HEK293 (cell line): ENCODE measurements at regions not wholly inside any gene's neighbourhood (a gene's known extent, or its start where the extent isn't known, plus 50 kb on each side); places are given as distances from the start of the nearest gene placed in this dataset.

Experiments
- CTCF ChIA-PET: fragments of 350-600 bp; formaldehyde crosslinking; extraction: SDS; loops from one replicate; lab custom pipeline; 2021; ENCODE audit warnings: antibody characterized with exemption; lab: Yijun Ruan, JAX
- POLR2A ChIA-PET: fragments of 300-600 bp; formaldehyde crosslinking; extraction: SDS; loops from one replicate; lab custom pipeline; 2020; ENCODE audit warnings: antibody characterized with exemption, inconsistent platforms; lab: Yijun Ruan, JAX
- H3K27ac ChIP-seq: fragments of 200-500 bp; sonication (Bioruptor generic); 2 replicates; pipeline ENCODE4 v1.5.1; 2014; ENCODE audit warnings: low read depth, low read length, control low read depth, inconsistent platforms; ENCODE audit errors: extremely low read depth
- H3K36me3 ChIP-seq, 2 experiments: fragments of 200-500 bp in 1 of 2; sonication (Bioruptor generic) in 1 of 2; 1 replicate in 1 of 2; 2 replicates in 1 of 2; pipeline ENCODE4 v1.5.1; 2014 to 2017; ENCODE audit warnings: inconsistent platforms in 2 of 2, low read length in 2 of 2; ENCODE audit not compliant: control insufficient read depth in 2 of 2, insufficient read depth in 1 of 2
- H3K4me1 ChIP-seq: fragments of 200-500 bp; sonication (Bioruptor generic); 2 replicates; pipeline ENCODE4 v1.5.1; 2014; ENCODE audit warnings: mild to moderate bottlenecking, low read length, inconsistent platforms; ENCODE audit not compliant: control insufficient read depth, insufficient read depth
- H3K4me3 ChIP-seq: 2 replicates; pipeline ENCODE4 v1.5.1; 2011; ENCODE audit warnings: low read depth, mild to moderate bottlenecking, control low read depth, low read length, moderate library complexity
- H3K9me3 ChIP-seq: fragments of 200-500 bp; sonication (Bioruptor generic); 2 replicates; pipeline ENCODE4 v1.5.1; 2014; ENCODE audit warnings: low read depth, low read length, inconsistent platforms; ENCODE audit not compliant: control insufficient read depth, insufficient read depth
- EGR2 ChIP-seq: fragments of 450-650 bp; formaldehyde crosslinking; IDR thresholded peaks from 2 replicates; pipeline ENCODE4 v1.5.1; 2016; ENCODE audit warnings: low read depth, missing biosample characterization, missing genetic modification characterization
- GLI4 ChIP-seq: fragments of 450-650 bp; formaldehyde crosslinking; IDR thresholded peaks from 2 replicates; pipeline ENCODE4 v1.5.1; 2016; ENCODE audit warnings: missing biosample characterization, missing genetic modification characterization
- GLIS1 ChIP-seq: fragments of 450-650 bp; formaldehyde crosslinking; IDR thresholded peaks from 2 replicates; pipeline ENCODE4 v1.5.1; 2016; ENCODE audit warnings: missing biosample characterization, missing genetic modification characterization
- IKZF3 ChIP-seq: fragments of 450-650 bp; IDR thresholded peaks from 2 replicates; pipeline ENCODE4 v1.5.0; 2018; ENCODE audit warnings: missing biosample characterization, mild to moderate bottlenecking, missing genetic modification characterization, moderate library complexity
- KLF10 ChIP-seq: fragments of 450-650 bp; IDR thresholded peaks from 2 replicates; pipeline ENCODE4 v1.5.1; 2018; ENCODE audit warnings: missing biosample characterization, mild to moderate bottlenecking, missing genetic modification characterization
- KLF8 ChIP-seq: fragments of 450-650 bp; formaldehyde crosslinking; IDR thresholded peaks from 2 replicates; pipeline ENCODE4 v1.5.1; 2016; ENCODE audit warnings: missing biosample characterization, missing genetic modification characterization
- PRDM6 ChIP-seq: fragments of 450-650 bp; formaldehyde crosslinking; IDR thresholded peaks from 2 replicates; pipeline ENCODE4 v1.5.1; 2017; ENCODE audit warnings: missing biosample characterization, missing genetic modification characterization
- ZNF221 ChIP-seq: fragments of 450-650 bp; formaldehyde crosslinking; IDR thresholded peaks from 2 replicates; pipeline ENCODE4 v1.5.1; 2017; ENCODE audit warnings: missing biosample characterization, missing genetic modification characterization, borderline replicate concordance
- ZNF239 ChIP-seq: fragments of 450-650 bp; formaldehyde crosslinking; IDR thresholded peaks from 2 replicates; pipeline ENCODE4 v1.5.1; 2016; ENCODE audit warnings: missing biosample characterization, missing genetic modification characterization
- ZNF324 ChIP-seq: fragments of 450-650 bp; formaldehyde crosslinking; IDR thresholded peaks from 2 replicates; pipeline ENCODE4 v1.5.1; 2016; ENCODE audit warnings: missing biosample characterization, missing genetic modification characterization
- ZNF366 ChIP-seq: fragments of 450-650 bp; formaldehyde crosslinking; conservative IDR thresholded peaks from 2 replicates; pipeline ENCODE4 v1.5.1; 2016; ENCODE audit warnings: missing biosample characterization, missing genetic modification characterization
- ZNF544 ChIP-seq: fragments of 450-650 bp; formaldehyde crosslinking; IDR thresholded peaks from 2 replicates; pipeline ENCODE4 v1.5.0; 2017; ENCODE audit warnings: missing biosample characterization, missing genetic modification characterization
- ZNF560 ChIP-seq: fragments of 450-650 bp; formaldehyde crosslinking; IDR thresholded peaks from 2 replicates; pipeline ENCODE4 v1.5.1; 2017; ENCODE audit warnings: missing biosample characterization, missing genetic modification characterization, borderline replicate concordance
- ZNF624 ChIP-seq: fragments of 450-650 bp; formaldehyde crosslinking; IDR thresholded peaks from 2 replicates; pipeline ENCODE4 v1.5.1; 2017; ENCODE audit warnings: missing biosample characterization, missing genetic modification characterization
- ZNF629 ChIP-seq: fragments of 450-650 bp; formaldehyde crosslinking; IDR thresholded peaks from 2 replicates; pipeline ENCODE4 v1.5.1; 2017; ENCODE audit warnings: missing biosample characterization, missing genetic modification characterization
- ZNF670 ChIP-seq: fragments of 450-650 bp; formaldehyde crosslinking; IDR thresholded peaks from 2 replicates; pipeline ENCODE4 v1.5.1; 2016; ENCODE audit warnings: missing biosample characterization, missing genetic modification characterization, low read depth
- ZNF677 ChIP-seq: fragments of 450-650 bp; IDR thresholded peaks from 2 replicates; pipeline ENCODE4 v1.5.0; 2018; ENCODE audit warnings: missing biosample characterization, mild to moderate bottlenecking, missing genetic modification characterization, moderate library complexity
- TF ChIP-seq, protein P1 (sequence below): fragments of 450-650 bp; IDR thresholded peaks from 2 replicates; pipeline ENCODE4 v1.5.1; 2018; ENCODE audit warnings: missing biosample characterization, mild to moderate bottlenecking, missing genetic modification characterization

GRCh38 chr3:43206632-43207031 is 79.7 kb upstream of the SNRK start:
- POLR2A ChIA-PET = no interaction called here
- Histone ChIP-seq H3K4me1 (no peaks in the 10 kb centered on the region), H3K4me3 (no peak overlapping the region), H3K36me3 (no peaks in the 10 kb centered on the region), H3K27ac (no peak overlapping the region), H3K9me3 (no peaks in the 10 kb centered on the region)
- TF ChIP-seq ZNF221 (no peak), ZNF324 (tag by site-specific recombination) (no peak), ZNF239 (tag by site-specific recombination) (no peak), ZNF560 (no peak)
- CTCF ChIA-PET = no interaction called here

- no peak overlapping the region for H3K4me3 ChIP-seq
- no peak for TF ChIP-seq ZNF629 (tag by site-specific recombination)
- TF ChIP-seq ZNF670 = no peak
- TF ChIP-seq PRDM6 (tag by site-specific recombination) = no peak
- TF ChIP-seq ZNF544 (tag by site-specific recombination) = no peak
- no peak for TF ChIP-seq ZNF677 (tag by site-specific recombination)
- TF ChIP-seq, protein P1, sequence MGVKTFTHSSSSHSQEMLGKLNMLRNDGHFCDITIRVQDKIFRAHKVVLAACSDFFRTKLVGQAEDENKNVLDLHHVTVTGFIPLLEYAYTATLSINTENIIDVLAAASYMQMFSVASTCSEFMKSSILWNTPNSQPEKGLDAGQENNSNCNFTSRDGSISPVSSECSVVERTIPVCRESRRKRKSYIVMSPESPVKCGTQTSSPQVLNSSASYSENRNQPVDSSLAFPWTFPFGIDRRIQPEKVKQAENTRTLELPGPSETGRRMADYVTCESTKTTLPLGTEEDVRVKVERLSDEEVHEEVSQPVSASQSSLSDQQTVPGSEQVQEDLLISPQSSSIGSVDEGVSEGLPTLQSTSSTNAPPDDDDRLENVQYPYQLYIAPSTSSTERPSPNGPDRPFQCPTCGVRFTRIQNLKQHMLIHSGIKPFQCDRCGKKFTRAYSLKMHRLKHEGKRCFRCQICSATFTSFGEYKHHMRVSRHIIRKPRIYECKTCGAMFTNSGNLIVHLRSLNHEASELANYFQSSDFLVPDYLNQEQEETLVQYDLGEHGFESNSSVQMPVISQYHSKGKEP (tag by site-specific recombination) = no peak
- TF ChIP-seq KLF10 (tag by site-specific recombination) = no peak
- no peak for TF ChIP-seq KLF8 (tag by site-specific recombination)
- TF ChIP-seq ZNF366 (tag by site-specific recombination) = no peak
- no peak for TF ChIP-seq IKZF3
- no peak for TF ChIP-seq GLIS1
- no peak for TF ChIP-seq EGR2 (tag by site-specific recombination)
- ChIA-PET POLR2A (no interaction called here), CTCF (no interaction called here)
- no peaks in the 10 kb centered on the region for H3K4me1 ChIP-seq
- H3K9me3 ChIP-seq = no peaks in the 10 kb centered on the region
- no peaks in the 10 kb centered on the region for H3K36me3 ChIP-seq
- H3K27ac ChIP-seq = no peak overlapping the region
Observed at GRCh38 chr3:43206105-43206504, 80.2 kb upstream of the SNRK start.

DNA sequence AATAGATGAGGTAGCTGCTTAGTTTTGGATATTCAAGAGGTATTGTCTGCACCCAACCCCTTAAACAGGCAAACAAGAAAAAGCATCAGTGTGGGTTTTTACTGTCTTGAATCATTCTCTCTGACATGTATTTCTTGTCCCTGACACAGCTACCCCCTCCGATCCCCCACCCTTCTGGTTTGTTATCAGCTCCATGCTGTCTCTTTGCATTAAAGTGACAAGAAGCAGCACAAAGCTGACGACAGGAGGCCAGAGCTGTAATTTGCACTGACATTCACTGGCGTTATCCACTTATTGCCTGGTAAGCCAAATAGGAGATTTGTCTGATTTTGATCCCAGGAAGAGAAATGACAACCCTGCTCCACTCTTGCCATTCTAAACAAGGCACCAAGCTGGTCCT is 83.3 kb upstream of the SNRK start:
- ChIA-PET POLR2A (no interaction called here), CTCF (no interaction called here)
- H3K36me3 ChIP-seq = no peaks in the 10 kb centered on the region
- H3K4me1 ChIP-seq = no peaks in the 10 kb centered on the region
- H3K4me3 ChIP-seq = no peak overlapping the region
- TF ChIP-seq GLI4 = no peak
- TF ChIP-seq, all 188 proteins: peak for 0
- Histone ChIP-seq H3K27ac (no peak overlapping the region), H3K9me3 (no peaks in the 10 kb centered on the region)

DNA sequence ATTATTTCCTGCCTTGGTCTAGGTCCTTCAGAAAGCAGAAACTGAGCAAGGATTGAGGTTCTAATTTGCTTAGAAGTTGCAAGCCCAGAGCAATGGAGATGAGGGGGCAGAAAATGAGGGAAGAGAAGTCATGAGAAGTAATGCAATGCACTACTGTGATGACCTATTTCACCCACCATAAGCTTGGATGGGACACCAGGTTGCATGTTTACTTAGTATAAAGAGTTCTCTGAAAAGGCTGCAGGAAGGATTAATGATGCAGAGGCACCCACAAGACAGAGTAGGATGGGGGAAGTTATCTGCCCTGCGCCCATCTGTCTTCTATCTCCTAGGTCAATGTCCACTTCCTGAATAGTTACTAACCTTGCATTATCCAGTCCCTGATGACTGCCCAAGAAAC is 84.8 kb upstream of the SNRK start:
- Histone ChIP-seq H3K36me3 (no peaks in the 10 kb centered on the region), H3K4me1 (no peaks in the 10 kb centered on the region), H3K9me3 (no peaks in the 10 kb centered on the region), H3K27ac (no peak overlapping the region), H3K4me3 (no peak overlapping the region)
- CTCF ChIA-PET = interaction anchor here (0.7 kb wide), 1 partner anchor 51 kb away, joined by 3 read pairs; no protein-coding TSS in a partner anchor
- no peak for TF ChIP-seq ZNF624 (tag by site-specific recombination)
- POLR2A ChIA-PET = no interaction called here
